GM12892 (cell line): ENCODE measurements at regions not wholly inside any gene's neighbourhood (a gene's known extent, or its start where the extent isn't known, plus 50 kb on each side); places are given as distances from the start of the nearest gene placed in this dataset.

ENCODE experiments used
- POLR2A ChIP-seq: IDR thresholded peaks from 2 replicates; pipeline ENCODE4 v1.6.1; 2011; ENCODE audit warnings: low read depth, low read length, control low read depth
- TAF1 ChIP-seq: IDR thresholded peaks from 2 replicates; pipeline ENCODE4 v1.6.1; 2011; ENCODE audit warnings: low read depth, mild to moderate bottlenecking, control low read depth, low read length, borderline replicate concordance

- TF ChIP-seq POLR2A (no peak), TAF1 (no peak)
Measured at GRCh38 chr10:78794736-78795455, 273.9 kb upstream of the ZMIZ1 start.
